SK-N-SH (cell line): ENCODE measurements at regions not wholly inside any gene's neighbourhood (a gene's known extent, or its start where the extent isn't known, plus 50 kb on each side); places are given as distances from the start of the nearest gene placed in this dataset.

Experiments
- CTCF ChIA-PET: fragments of 300-600, 350-600 bp; formaldehyde crosslinking; extraction: SDS; loops from one replicate; lab custom pipeline; 2021; lab: Yijun Ruan, JAX
- POLR2A ChIA-PET: fragments of 350-600 bp; sonication (Branson Sonifier 250); formaldehyde crosslinking; extraction: SDS; loops from one replicate; lab custom pipeline; 2020; ENCODE audit warnings: antibody characterized with exemption, inconsistent platforms; lab: Yijun Ruan, JAX
- DNase-seq: peaks from one replicate; pipeline ENCODE4 v3.0.0; 2012
- H2AFZ ChIP-seq: fragments of 200-600 bp; sonication (generic); 2 replicates; pipeline ENCODE4 v1.8.1; 2016; ENCODE audit warnings: antibody characterized with exemption, mild to moderate bottlenecking, low read depth
- H3F3A ChIP-seq: fragments of 200-600 bp; sonication (generic); replicated peaks from 2 replicates; pipeline ENCODE3; 2016; ENCODE audit warnings: antibody characterized with exemption, mild to moderate bottlenecking; ENCODE audit not compliant: insufficient read depth
- H3K27ac ChIP-seq, 2 experiments: fragments of 200-500 bp in 1 of 2; fragments of 200-600 bp in 1 of 2; sonication (Bioruptor generic) in 1 of 2; sonication (generic), shearing (Covaris generic) in 1 of 2; 2 replicates each; pipeline versions ENCODE4 v1.5.1 to v1.6.1; 2014 to 2016; ENCODE audit warnings: low read depth in 2 of 2, inconsistent platforms in 1 of 2, low read length in 1 of 2, mild to moderate bottlenecking in 1 of 2, mixed read lengths in 1 of 2
- H3K27me3 ChIP-seq: fragments of 200-600 bp; sonication (generic), shearing (Covaris generic); 2 replicates; pipeline ENCODE4 v1.6.1; 2016; ENCODE audit warnings: mixed run types; ENCODE audit not compliant: insufficient read depth
- H3K36me3 ChIP-seq, 2 experiments: fragments of 200-500 bp in 1 of 2; fragments of 200-600 bp in 1 of 2; sonication (Bioruptor generic) in 1 of 2; sonication (generic) in 1 of 2; replicated peaks in 1 of 2; 2 replicates each; pipeline versions ENCODE3 to v1.5.1; 2014 to 2016; ENCODE audit warnings: low read length in 1 of 2, mild to moderate bottlenecking in 1 of 2; ENCODE audit not compliant: insufficient read depth in 2 of 2, control insufficient read depth in 1 of 2
- H3K4me1 ChIP-seq, 2 experiments: fragments of 200-500 bp in 1 of 2; fragments of 200-600 bp in 1 of 2; sonication (Bioruptor generic) in 1 of 2; sonication (generic), shearing (Covaris generic) in 1 of 2; 2 replicates each; pipeline versions ENCODE4 v1.5.1 to v1.6.1; 2014 to 2016; ENCODE audit warnings: low read depth in 1 of 2, low read length in 1 of 2, mixed run types in 1 of 2; ENCODE audit not compliant: insufficient read depth in 2 of 2, control insufficient read depth in 1 of 2
- H3K4me2 ChIP-seq: fragments of 200-600 bp; sonication (generic), shearing (Covaris generic); 2 replicates; pipeline ENCODE4 v1.6.1; 2017; ENCODE audit warnings: mixed run types
- H3K4me3 ChIP-seq, 2 experiments: fragments of 200-500 bp in 1 of 2; fragments of 200-600 bp in 1 of 2; sonication (Bioruptor generic) in 1 of 2; sonication (generic), shearing (Covaris generic) in 1 of 2; 2 replicates each; pipeline versions ENCODE4 v1.5.1 to v1.8.1; 2014 to 2016; ENCODE audit warnings: low read depth in 2 of 2, inconsistent platforms in 1 of 2, low read length in 1 of 2, mild to moderate bottlenecking in 1 of 2, mixed read lengths in 1 of 2, moderate library complexity in 1 of 2
- H3K79me2 ChIP-seq: fragments of 200-600 bp; sonication (generic); 2 replicates; pipeline ENCODE4 v1.8.1; 2017; ENCODE audit warnings: mild to moderate bottlenecking; ENCODE audit not compliant: insufficient read depth
- H3K9ac ChIP-seq: fragments of 200-600 bp; sonication (generic); 2 replicates; pipeline ENCODE4 v1.6.1; 2017; ENCODE audit warnings: mixed run types
- H3K9me2 ChIP-seq: fragments of 200-600 bp; sonication (generic); 2 replicates; pipeline ENCODE4 v1.6.1; 2017; ENCODE audit warnings: mixed run types
- H3K9me3 ChIP-seq: fragments of 200-600 bp; sonication (generic); 2 replicates; pipeline ENCODE4 v1.6.1; 2017; ENCODE audit warnings: mixed run types, mild to moderate bottlenecking, moderate library complexity
- H4K20me1 ChIP-seq: fragments of 200-600 bp; sonication (generic); 2 replicates; pipeline ENCODE4 v1.6.1; 2017; ENCODE audit warnings: mild to moderate bottlenecking, mixed run types; ENCODE audit not compliant: insufficient read depth
- CHD2 ChIP-seq: fragments of 150-350 bp; IDR thresholded peaks from 2 replicates; pipeline ENCODE4 v1.6.1; 2018; ENCODE audit warnings: low read length; ENCODE audit not compliant: partially characterized antibody
- CTCF ChIP-seq: fragments of 200-600 bp; sonication (generic); IDR thresholded peaks from 2 replicates; pipeline ENCODE4 v1.6.1; 2017; ENCODE audit warnings: antibody characterized with exemption, mild to moderate bottlenecking, moderate library complexity
- EZH2phosphoT487 ChIP-seq: fragments of 200-600 bp; sonication (generic); IDR thresholded peaks from 2 replicates; pipeline ENCODE4 v1.6.1; 2017; ENCODE audit warnings: low read depth, mixed run types, mild to moderate bottlenecking, antibody characterized with exemption, moderate library complexity, borderline replicate concordance
- FOXM1 ChIP-seq: IDR thresholded peaks from 2 replicates; pipeline ENCODE4 v1.4.0; 2012; ENCODE audit warnings: low read depth, mild to moderate bottlenecking
- JUND ChIP-seq: IDR thresholded peaks from 2 replicates; pipeline ENCODE4 v1.4.0; 2012
- POLR2AphosphoS5 ChIP-seq: IDR thresholded peaks from 2 replicates; pipeline ENCODE4 v1.6.1; 2012; ENCODE audit warnings: low read depth, low read length
- RAD21 ChIP-seq: IDR thresholded peaks from 2 replicates; pipeline ENCODE4 v1.6.1; 2012; ENCODE audit warnings: mild to moderate bottlenecking, low read length
- TAF1 ChIP-seq: IDR thresholded peaks from 2 replicates; pipeline ENCODE4 v1.6.1; 2012; ENCODE audit warnings: low read depth, mild to moderate bottlenecking, low read length, moderate library complexity, borderline replicate concordance
- TCF12 ChIP-seq: IDR thresholded peaks from 2 replicates; pipeline ENCODE4 v1.4.0; 2012
- TEAD4 ChIP-seq: IDR thresholded peaks from 2 replicates; pipeline ENCODE4 v1.4.0; 2012; ENCODE audit warnings: mild to moderate bottlenecking, borderline replicate concordance; ENCODE audit not compliant: insufficient read depth
- YY1 ChIP-seq: IDR thresholded peaks from 2 replicates; pipeline ENCODE4 v1.4.0; 2012; ENCODE audit warnings: low read depth, mild to moderate bottlenecking
- ZBTB33 ChIP-seq: IDR thresholded peaks from 2 replicates; pipeline ENCODE4 v1.4.0; 2012; ENCODE audit warnings: low read depth, borderline replicate concordance
- WGBS: methylation state at CpG from one replicate; pipeline ENCODE4 v1.1.6; 2017; ENCODE audit warnings: low lambda C conversion rate; 5-methylcytosine and 5-hydroxymethylcytosine counted together
- TF ChIP-seq, protein P1 (sequence below): IDR thresholded peaks from 2 replicates; pipeline ENCODE4 v1.6.1; 2012; ENCODE audit warnings: mild to moderate bottlenecking, low read depth, low read length, moderate library complexity
- TF ChIP-seq, protein P2 (sequence below): fragments of 150-350 bp; IDR thresholded peaks from 2 replicates; pipeline ENCODE4 v1.6.1; 2017; ENCODE audit warnings: antibody characterized with exemption, low read length, low read depth, borderline replicate concordance

GRCh38 chr6:12493446-12493845 is 203.3 kb downstream of the EDN1 start:
- Histone ChIP-seq H3F3A (peaks cover 16% of the 10 kb centered on the region), H3K9me2 (no peaks in the 10 kb centered on the region), H3K9me3 (no peaks in the 10 kb centered on the region), H3K36me3 (no peaks in the 10 kb centered on the region), H2AFZ (no peak overlapping the region), H3K4me2 (no peak overlapping the region), H3K27ac (no peak overlapping the region), H3K27me3 (no peaks in the 10 kb centered on the region), H3K4me3 (no peak overlapping the region), H4K20me1 (no peaks in the 10 kb centered on the region), H3K79me2 (no peaks in the 10 kb centered on the region), H3K4me1 (peaks cover 0 to 13% of the 10 kb centered on the region in 2 experiments; a peak in 3 of 4 replicates), H3K9ac (no peak overlapping the region)
- TF ChIP-seq TAF1 (no peak), CHD2 (no peak), FOXM1 (no peak), ZBTB33 (no peak), POLR2AphosphoS5 (no peak), YY1 (no peak), JUND (no peak)
- POLR2A ChIA-PET = no interaction called here
- WGBS = 98% methylated on average over 4 of the region's 4 CpGs
- CTCF ChIA-PET = interaction anchor here (1.1 kb wide), 1 partner anchor 110 kb away, joined by 3 read pairs; no protein-coding TSS in a partner anchor
- DNase-seq = no peak

DNA sequence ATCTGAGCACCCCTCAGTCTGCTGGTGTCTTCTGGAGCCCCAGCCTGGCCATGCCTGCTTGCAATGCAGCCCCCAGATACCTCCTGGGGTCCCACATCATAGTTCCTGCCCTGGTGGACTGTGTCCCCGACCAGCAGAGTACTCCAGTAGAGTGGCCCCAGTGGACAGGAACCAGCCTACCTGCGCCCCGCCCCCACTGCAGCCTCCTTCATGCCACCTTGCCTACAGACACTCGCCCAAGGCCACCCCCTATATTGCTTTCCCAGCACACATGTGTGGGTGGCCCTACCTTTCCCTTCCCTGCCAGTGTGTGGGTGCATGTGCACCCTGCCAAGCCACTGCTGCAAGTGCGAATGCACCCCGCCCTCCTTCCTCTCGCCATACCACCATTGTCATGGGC is 204.0 kb downstream of the EDN1 start:
- ChIA-PET POLR2A (no interaction called here), CTCF (no interaction called here)
- Histone ChIP-seq H3F3A (peaks cover 16% of the 10 kb centered on the region), H3K27ac (no peak overlapping the region), H2AFZ (no peak overlapping the region), H3K9me3 (no peaks in the 10 kb centered on the region), H3K4me1 (peaks cover 0 to 13% of the 10 kb centered on the region in 2 experiments; a peak in 3 of 4 replicates), H3K9me2 (no peaks in the 10 kb centered on the region), H3K36me3 (no peaks in the 10 kb centered on the region), H4K20me1 (no peaks in the 10 kb centered on the region), H3K9ac (no peak overlapping the region), H3K4me3 (no peak overlapping the region), H3K27me3 (no peaks in the 10 kb centered on the region), H3K79me2 (no peaks in the 10 kb centered on the region), H3K4me2 (no peak overlapping the region)
- no peak for TF ChIP-seq RAD21
- DNase-seq = no peak
- WGBS = 81% methylated on average over 6 of the region's 7 CpGs

DNA sequence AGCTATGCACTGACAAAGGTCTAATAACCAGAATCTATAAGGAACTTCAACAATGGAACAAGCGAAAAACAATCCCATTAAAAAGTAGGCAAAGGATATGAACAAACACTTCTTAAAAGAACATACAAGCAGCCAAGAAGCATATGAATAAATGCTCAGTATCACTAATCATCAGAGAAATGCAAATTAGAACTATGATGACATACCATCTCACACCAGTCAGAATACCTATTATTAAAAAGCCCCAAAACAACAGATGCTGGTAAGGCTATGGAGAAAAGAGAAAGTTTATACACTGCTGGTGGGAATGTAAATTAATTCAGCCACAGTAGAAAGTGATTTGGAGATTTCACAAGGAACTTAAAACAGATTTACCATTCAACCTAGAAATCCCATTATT is 211.8 kb downstream of the EDN1 start:
- no peaks in the 10 kb centered on the region for H3K9me3 ChIP-seq
- POLR2A ChIA-PET = no interaction called here
- CTCF ChIA-PET = interaction anchor here (0.7 to 1.5 kb wide), 3 partner anchors 18 to 268 kb away, joined by 3 to 4 read pairs (median 3); no protein-coding TSS in a partner anchor
- no peaks in the 10 kb centered on the region for H3K36me3 ChIP-seq
- 95% methylated on average over 1 of the region's 1 CpG for WGBS
- no peak overlapping the region for H3K4me2 ChIP-seq
- DNase-seq = no peak
- no peaks in the 10 kb centered on the region for H3F3A ChIP-seq
- H3K27ac ChIP-seq = no peak overlapping the region
- no peaks in the 10 kb centered on the region for H3K4me1 ChIP-seq
- H2AFZ ChIP-seq = no peak overlapping the region
- no peaks in the 10 kb centered on the region for H4K20me1 ChIP-seq
- no peaks in the 10 kb centered on the region for H3K79me2 ChIP-seq
- H3K27me3 ChIP-seq = no peaks in the 10 kb centered on the region
- no peak overlapping the region for H3K4me3 ChIP-seq
- H3K9me2 ChIP-seq = no peaks in the 10 kb centered on the region
- no peak overlapping the region for H3K9ac ChIP-seq
- TF ChIP-seq EZH2phosphoT487 (no peak), TCF12 (no peak), CTCF (no peak), TEAD4 (no peak)
- TF ChIP-seq, protein P1, sequence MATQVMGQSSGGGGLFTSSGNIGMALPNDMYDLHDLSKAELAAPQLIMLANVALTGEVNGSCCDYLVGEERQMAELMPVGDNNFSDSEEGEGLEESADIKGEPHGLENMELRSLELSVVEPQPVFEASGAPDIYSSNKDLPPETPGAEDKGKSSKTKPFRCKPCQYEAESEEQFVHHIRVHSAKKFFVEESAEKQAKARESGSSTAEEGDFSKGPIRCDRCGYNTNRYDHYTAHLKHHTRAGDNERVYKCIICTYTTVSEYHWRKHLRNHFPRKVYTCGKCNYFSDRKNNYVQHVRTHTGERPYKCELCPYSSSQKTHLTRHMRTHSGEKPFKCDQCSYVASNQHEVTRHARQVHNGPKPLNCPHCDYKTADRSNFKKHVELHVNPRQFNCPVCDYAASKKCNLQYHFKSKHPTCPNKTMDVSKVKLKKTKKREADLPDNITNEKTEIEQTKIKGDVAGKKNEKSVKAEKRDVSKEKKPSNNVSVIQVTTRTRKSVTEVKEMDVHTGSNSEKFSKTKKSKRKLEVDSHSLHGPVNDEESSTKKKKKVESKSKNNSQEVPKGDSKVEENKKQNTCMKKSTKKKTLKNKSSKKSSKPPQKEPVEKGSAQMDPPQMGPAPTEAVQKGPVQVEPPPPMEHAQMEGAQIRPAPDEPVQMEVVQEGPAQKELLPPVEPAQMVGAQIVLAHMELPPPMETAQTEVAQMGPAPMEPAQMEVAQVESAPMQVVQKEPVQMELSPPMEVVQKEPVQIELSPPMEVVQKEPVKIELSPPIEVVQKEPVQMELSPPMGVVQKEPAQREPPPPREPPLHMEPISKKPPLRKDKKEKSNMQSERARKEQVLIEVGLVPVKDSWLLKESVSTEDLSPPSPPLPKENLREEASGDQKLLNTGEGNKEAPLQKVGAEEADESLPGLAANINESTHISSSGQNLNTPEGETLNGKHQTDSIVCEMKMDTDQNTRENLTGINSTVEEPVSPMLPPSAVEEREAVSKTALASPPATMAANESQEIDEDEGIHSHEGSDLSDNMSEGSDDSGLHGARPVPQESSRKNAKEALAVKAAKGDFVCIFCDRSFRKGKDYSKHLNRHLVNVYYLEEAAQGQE = no peak
- TF ChIP-seq, protein P2, sequence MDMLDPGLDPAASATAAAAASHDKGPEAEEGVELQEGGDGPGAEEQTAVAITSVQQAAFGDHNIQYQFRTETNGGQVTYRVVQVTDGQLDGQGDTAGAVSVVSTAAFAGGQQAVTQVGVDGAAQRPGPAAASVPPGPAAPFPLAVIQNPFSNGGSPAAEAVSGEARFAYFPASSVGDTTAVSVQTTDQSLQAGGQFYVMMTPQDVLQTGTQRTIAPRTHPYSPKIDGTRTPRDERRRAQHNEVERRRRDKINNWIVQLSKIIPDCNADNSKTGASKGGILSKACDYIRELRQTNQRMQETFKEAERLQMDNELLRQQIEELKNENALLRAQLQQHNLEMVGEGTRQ = no peak
